Esophagus squamous epithelium (tissue), 4 donors: ENCODE measurements at regions not wholly inside any gene's neighbourhood (a gene's known extent, or its start where the extent isn't known, plus 50 kb on each side); places are given as distances from the start of the nearest gene placed in this dataset.

Experiments used
- CTCF ChIP-seq, 6 experiments: fragments of 450-650 bp in 4 of 6; fragments of 200-600 bp in 2 of 6; sonication (generic) in 2 of 6; IDR thresholded peaks; one replicate each; pipeline ENCODE4 v1.5.1; 2016 to 2019; ENCODE audit warnings: antibody characterized with exemption in 6 of 6, mild to moderate bottlenecking in 4 of 6, moderate library complexity in 4 of 6
- POLR2A ChIP-seq, 4 donors: fragments of 450-650 bp; IDR thresholded peaks; one replicate each; pipeline ENCODE4 v1.6.1; 2017; ENCODE audit warnings: antibody characterized with exemption in 4 of 4, mild to moderate bottlenecking in 4 of 4, moderate library complexity in 3 of 4

GRCh38 chr1:234988536-234988935 lies 140.1 kb downstream of the TOMM20 start:
- TF ChIP-seq CTCF (IDR thresholded peaks at IDR 0.05), result no peak
- TF ChIP-seq POLR2A (IDR thresholded peaks at IDR 0.05), result no peak
